Gastrocnemius medialis (tissue), 4 donors: ENCODE measurements at regions not wholly inside any gene's neighbourhood (a gene's known extent, or its start where the extent isn't known, plus 50 kb on each side); places are given as distances from the start of the nearest gene placed in this dataset.

Source experiments
- ATAC-seq, 2 donors: fragments of 150-250 bp; one replicate each; pipeline ENCODE4 v1.9.1; 2016
- DNase-seq, 2 donors: peaks; one replicate each; pipeline ENCODE4 v3.0.0-alpha.2; 2019
- H3K27ac ChIP-seq, 4 donors: fragments of 200-600 bp; sonication (generic); 1 replicate in 1 of 4; 2 replicates in 3 of 4; pipeline ENCODE4 v1.5.1; 2016 to 2018; ENCODE audit warnings: mild to moderate bottlenecking in 2 of 4, moderate library complexity in 1 of 4
- H3K27me3 ChIP-seq, 3 donors: fragments of 200-600 bp; sonication (generic) in 2 of 3; 1 replicate in 1 of 3; 2 replicates in 2 of 3; pipeline versions ENCODE4 v1.5.1 to v1.6.0; 2016 to 2019; ENCODE audit warnings: mild to moderate bottlenecking in 1 of 3, moderate library complexity in 1 of 3
- H3K36me3 ChIP-seq, 2 donors: fragments of 200-600 bp; sonication (generic) in 1 of 2; one replicate each; pipeline ENCODE4 v1.5.1; 2017 to 2018
- H3K4me1 ChIP-seq, 2 donors: fragments of 200-600 bp; sonication (generic) in 1 of 2; one replicate each; pipeline ENCODE4 v1.5.1; 2016 to 2017; ENCODE audit warnings: mild to moderate bottlenecking in 2 of 2
- H3K4me3 ChIP-seq, 4 donors: fragments of 200-600 bp; sonication (generic) in 3 of 4; 1 replicate in 1 of 4; 2 replicates in 3 of 4; pipeline ENCODE4 v1.5.1; 2016 to 2019; ENCODE audit warnings: mild to moderate bottlenecking in 2 of 4
- H3K9me3 ChIP-seq, 3 donors: fragments of 200-600 bp; sonication (generic) in 2 of 3; 1 replicate in 1 of 3; 2 replicates in 2 of 3; pipeline ENCODE4 v1.5.1; 2016 to 2019
- POLR2A ChIP-seq, 2 donors: fragments of 450-650 bp; IDR thresholded peaks; one replicate each; pipeline ENCODE4 v1.6.1; 2017; ENCODE audit warnings: antibody characterized with exemption in 2 of 2, mild to moderate bottlenecking in 2 of 2, moderate library complexity in 2 of 2
- in situ Hi-C, 4 donors: fragments of 200-750 bp; cut with MboI; loops; one replicate each; pipeline versions ENCODE4 v1.15.0 to v1.8.0; 2017; ENCODE audit warnings: low sequenced_read_pairs in 4 of 4
- intact Hi-C: fragments of 100-400 bp; cut with DNase I; formaldehyde crosslinking; loops from one replicate; pipeline ENCODE4 v1.15.1; 2023; ENCODE audit warnings: low total_unique reads
- TF ChIP-seq, protein P1 (sequence below), 5 experiments: fragments of 450-650 bp in 3 of 5; fragments of 200-600 bp in 2 of 5; sonication (generic) in 2 of 5; IDR thresholded peaks in 4 of 5; conservative IDR thresholded peaks in 1 of 5; 1 replicate in 4 of 5; 2 replicates in 1 of 5; pipeline ENCODE4 v1.5.1; 2016 to 2019; ENCODE audit warnings: antibody characterized with exemption in 5 of 5, mild to moderate bottlenecking in 3 of 5, moderate library complexity in 3 of 5

DNA sequence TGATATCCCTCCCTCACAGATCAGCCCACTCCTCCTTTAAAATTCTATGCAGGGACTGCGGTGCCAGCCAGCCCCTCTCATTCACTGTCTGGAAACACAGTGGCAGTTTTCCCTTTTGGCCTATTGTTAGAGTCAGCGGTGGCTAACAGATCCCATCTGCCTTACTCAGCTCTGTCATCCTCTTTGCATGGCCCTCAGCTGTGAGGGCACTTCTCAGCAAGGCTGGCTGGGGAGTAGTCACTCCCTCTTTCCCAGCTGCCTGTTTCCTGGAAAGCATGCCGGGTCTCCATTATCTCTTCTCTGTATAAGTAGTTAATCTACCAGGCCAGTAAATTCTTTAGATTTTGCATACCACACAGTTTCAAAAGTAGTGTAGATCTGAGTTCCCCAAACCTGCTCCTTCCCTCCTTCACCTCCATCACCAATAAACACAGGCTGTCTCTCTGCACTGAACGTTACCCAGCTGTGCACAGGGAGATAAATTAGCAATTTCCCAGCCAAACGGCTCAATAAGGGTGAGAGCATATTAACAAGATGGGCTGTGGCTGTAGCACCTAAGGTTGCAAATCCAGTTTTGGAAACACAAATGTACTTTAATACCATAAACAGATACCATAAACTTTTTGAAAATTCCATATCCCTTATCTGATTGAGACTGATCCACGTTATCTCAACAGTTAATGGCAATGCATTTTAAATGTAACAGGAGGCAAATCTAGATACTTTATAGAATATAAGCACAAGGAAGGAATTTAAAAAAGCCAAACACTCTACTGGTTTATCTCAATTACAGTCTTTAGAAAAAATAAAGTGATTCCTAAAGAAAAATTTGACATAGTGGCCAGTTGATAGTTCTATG, 229.3 kb downstream of the ANKRD50 start:
- in situ Hi-C loops, result no loop called here
- Histone ChIP-seq H3K9me3 (no peaks in the 10 kb centered on the region), H3K27ac (no peak overlapping the region), H3K4me3 (no peak overlapping the region), H3K27me3 (no peaks in the 10 kb centered on the region), H3K36me3 (no peaks in the 10 kb centered on the region), H3K4me1 (no peaks in the 10 kb centered on the region)
- TF ChIP-seq, protein P1, sequence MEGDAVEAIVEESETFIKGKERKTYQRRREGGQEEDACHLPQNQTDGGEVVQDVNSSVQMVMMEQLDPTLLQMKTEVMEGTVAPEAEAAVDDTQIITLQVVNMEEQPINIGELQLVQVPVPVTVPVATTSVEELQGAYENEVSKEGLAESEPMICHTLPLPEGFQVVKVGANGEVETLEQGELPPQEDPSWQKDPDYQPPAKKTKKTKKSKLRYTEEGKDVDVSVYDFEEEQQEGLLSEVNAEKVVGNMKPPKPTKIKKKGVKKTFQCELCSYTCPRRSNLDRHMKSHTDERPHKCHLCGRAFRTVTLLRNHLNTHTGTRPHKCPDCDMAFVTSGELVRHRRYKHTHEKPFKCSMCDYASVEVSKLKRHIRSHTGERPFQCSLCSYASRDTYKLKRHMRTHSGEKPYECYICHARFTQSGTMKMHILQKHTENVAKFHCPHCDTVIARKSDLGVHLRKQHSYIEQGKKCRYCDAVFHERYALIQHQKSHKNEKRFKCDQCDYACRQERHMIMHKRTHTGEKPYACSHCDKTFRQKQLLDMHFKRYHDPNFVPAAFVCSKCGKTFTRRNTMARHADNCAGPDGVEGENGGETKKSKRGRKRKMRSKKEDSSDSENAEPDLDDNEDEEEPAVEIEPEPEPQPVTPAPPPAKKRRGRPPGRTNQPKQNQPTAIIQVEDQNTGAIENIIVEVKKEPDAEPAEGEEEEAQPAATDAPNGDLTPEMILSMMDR (IDR thresholded peaks at IDR 0.05 in 4 of 5, conservative IDR thresholded peaks at IDR 0.05 in 1 of 5), result no peak
- no peak for TF ChIP-seq POLR2A (IDR thresholded peaks at IDR 0.05)
- intact Hi-C loops, result no loop called here
- no peak for ATAC-seq
- DNase-seq, result no peak

DNA sequence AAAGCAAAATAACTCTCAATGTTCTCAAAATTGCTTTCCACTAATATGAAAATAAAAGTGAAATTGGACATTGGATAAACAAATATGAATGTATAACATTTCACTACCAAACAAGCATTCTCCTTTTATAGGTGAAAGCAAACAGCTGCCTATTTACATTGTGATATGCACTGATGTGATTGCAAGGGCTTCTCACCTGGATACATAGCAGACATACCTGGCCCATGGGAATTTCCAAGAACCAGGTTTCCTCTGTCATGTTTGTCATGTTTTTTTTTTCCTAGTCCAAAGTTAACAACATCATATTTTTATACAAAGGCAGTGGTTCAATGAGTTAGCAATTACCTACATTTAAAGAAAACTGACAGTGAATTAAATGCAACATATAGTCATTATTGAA, 228.5 kb downstream of the ANKRD50 start:
- TF ChIP-seq POLR2A (IDR thresholded peaks at IDR 0.05), result no peak
- TF ChIP-seq, protein P1 (IDR thresholded peaks at IDR 0.05 in 4 of 5, conservative IDR thresholded peaks at IDR 0.05 in 1 of 5), result no peak
- H3K27me3 ChIP-seq, result no peaks in the 10 kb centered on the region
- in situ Hi-C loops, result no loop called here
- ATAC-seq (no peak), DNase-seq (no peak)
- H3K9me3 ChIP-seq, result no peaks in the 10 kb centered on the region
- no peaks in the 10 kb centered on the region for H3K36me3 ChIP-seq
- H3K27ac ChIP-seq, result no peak overlapping the region
- H3K4me1 ChIP-seq, result no peaks in the 10 kb centered on the region
- intact Hi-C loops, result no loop called here
- H3K4me3 ChIP-seq, result no peak overlapping the region

DNA sequence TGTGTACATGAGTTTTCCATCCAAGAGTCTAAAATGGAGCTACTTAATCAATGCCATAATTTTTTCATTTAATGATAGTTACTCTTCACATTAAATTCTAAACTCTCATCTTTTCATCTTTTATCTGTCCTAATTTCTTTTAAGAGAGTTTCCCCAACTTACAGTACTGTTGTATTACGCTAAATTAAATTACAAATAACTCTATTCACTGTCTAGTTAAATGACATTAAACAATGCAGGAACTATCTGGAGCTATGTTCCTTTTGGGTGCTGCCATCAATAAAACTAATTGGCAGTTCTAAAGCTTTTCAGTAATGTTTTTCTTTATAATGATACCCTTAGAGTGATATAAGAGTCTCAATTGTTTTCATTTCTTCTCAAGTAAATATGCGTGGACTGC, 227.6 kb downstream of the ANKRD50 start:
- in situ Hi-C loops, result no loop called here
- no peak for DNase-seq
- no peak for ATAC-seq
- Histone ChIP-seq H3K4me3 (no peak overlapping the region), H3K9me3 (no peaks in the 10 kb centered on the region), H3K4me1 (no peaks in the 10 kb centered on the region), H3K36me3 (no peaks in the 10 kb centered on the region), H3K27ac (no peak overlapping the region), H3K27me3 (no peaks in the 10 kb centered on the region)
- TF ChIP-seq POLR2A (IDR thresholded peaks at IDR 0.05), result no peak
- TF ChIP-seq, protein P1 (IDR thresholded peaks at IDR 0.05 in 4 of 5, conservative IDR thresholded peaks at IDR 0.05 in 1 of 5), result no peak
- intact Hi-C loops, result no loop called here

DNA sequence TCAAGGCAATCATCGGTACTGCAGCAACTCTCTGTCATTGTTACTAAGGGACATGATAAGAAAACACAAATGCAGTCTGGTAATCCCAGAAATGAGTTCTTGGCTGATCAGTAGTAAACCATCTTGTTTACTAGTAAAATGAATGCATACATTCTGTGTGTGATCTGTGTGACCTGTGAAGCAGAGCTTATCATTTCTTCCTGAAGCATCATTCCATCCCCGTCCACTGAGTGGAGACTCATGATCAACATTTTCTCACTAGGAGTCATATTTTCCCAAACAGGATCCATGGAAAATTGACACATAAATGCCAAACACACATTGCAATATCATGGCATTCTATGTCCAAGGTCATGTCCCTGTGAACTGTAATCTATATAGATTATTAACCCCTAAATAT, 226.1 kb downstream of the ANKRD50 start:
- Histone ChIP-seq H3K9me3 (no peaks in the 10 kb centered on the region), H3K27ac (no peak overlapping the region), H3K36me3 (no peaks in the 10 kb centered on the region), H3K4me1 (no peaks in the 10 kb centered on the region), H3K4me3 (no peak overlapping the region), H3K27me3 (no peaks in the 10 kb centered on the region)
- ATAC-seq (no peak), DNase-seq (no peak)
- in situ Hi-C loops (no loop called here), intact Hi-C loops (no loop called here)
- no peak for TF ChIP-seq POLR2A (IDR thresholded peaks at IDR 0.05)
- TF ChIP-seq, protein P1 (IDR thresholded peaks at IDR 0.05 in 4 of 5, conservative IDR thresholded peaks at IDR 0.05 in 1 of 5), result no peak
